PC-3 (cell line): ENCODE measurements at regions not wholly inside any gene's neighbourhood (a gene's known extent, or its start where the extent isn't known, plus 50 kb on each side); places are given as distances from the start of the nearest gene placed in this dataset.

Experiments used
- EZH2 ChIP-seq: fragments of 300-600 bp; sonication (generic); IDR thresholded peaks from one replicate; pipeline ENCODE4 v1.6.1; 2017; ENCODE audit warnings: antibody characterized with exemption, mild to moderate bottlenecking, low read length; ENCODE audit not compliant: unreplicated experiment
- TF ChIP-seq, protein P1 (sequence below): fragments of 300-600 bp; sonication (generic); conservative IDR thresholded peaks from 2 replicates; pipeline ENCODE4 v1.5.1; 2017; ENCODE audit warnings: antibody characterized with exemption, low read depth, mild to moderate bottlenecking, low read length

DNA sequence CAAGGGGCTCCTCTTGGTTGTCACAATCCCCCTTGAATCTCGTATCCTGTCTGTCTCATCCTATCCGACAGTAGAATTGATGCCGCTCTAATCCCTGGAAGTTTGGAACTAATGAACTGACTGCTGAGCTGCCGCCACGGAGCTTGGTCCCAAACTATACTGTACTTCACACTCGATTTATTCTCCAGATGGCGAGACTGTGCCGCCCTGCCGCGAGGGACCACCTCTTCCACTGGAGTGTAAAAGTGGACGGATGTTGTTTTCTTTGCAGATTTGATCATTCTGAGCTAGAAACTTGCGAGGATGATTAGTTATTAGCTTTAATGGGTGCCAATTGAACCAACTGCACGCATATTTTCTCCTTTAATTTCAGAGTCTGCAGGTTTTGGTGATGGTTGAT lies 117.2 kb downstream of the ZIC5 start:
- TF ChIP-seq, protein P1, sequence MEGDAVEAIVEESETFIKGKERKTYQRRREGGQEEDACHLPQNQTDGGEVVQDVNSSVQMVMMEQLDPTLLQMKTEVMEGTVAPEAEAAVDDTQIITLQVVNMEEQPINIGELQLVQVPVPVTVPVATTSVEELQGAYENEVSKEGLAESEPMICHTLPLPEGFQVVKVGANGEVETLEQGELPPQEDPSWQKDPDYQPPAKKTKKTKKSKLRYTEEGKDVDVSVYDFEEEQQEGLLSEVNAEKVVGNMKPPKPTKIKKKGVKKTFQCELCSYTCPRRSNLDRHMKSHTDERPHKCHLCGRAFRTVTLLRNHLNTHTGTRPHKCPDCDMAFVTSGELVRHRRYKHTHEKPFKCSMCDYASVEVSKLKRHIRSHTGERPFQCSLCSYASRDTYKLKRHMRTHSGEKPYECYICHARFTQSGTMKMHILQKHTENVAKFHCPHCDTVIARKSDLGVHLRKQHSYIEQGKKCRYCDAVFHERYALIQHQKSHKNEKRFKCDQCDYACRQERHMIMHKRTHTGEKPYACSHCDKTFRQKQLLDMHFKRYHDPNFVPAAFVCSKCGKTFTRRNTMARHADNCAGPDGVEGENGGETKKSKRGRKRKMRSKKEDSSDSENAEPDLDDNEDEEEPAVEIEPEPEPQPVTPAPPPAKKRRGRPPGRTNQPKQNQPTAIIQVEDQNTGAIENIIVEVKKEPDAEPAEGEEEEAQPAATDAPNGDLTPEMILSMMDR: no peak
- TF ChIP-seq EZH2: no peak
